IMR-90 (cell line): ENCODE measurements at regions not wholly inside any gene's neighbourhood (a gene's known extent, or its start where the extent isn't known, plus 50 kb on each side); places are given as distances from the start of the nearest gene placed in this dataset.

Experiments used
- ATAC-seq: fragments of 200-7000 bp; cut with Tn5 transposase; 2 replicates; pipeline ENCODE4 v1.9.1; 2020; ENCODE audit warnings: low read depth, mild to moderate bottlenecking, moderate library complexity
- BruUV-seq: library from RNA; stranded (reverse); fragments of 400-500 nt; replicated peaks from 2 replicates; lab custom pipeline; 2021; lab: Mats Ljungman, UMichigan
- CTCF ChIA-PET: fragments of 300-600 bp; formaldehyde crosslinking; extraction: SDS; loops from one replicate; lab custom pipeline; 2021; ENCODE audit warnings: antibody characterized with exemption; lab: Yijun Ruan, JAX
- POLR2A ChIA-PET: fragments of 300-600 bp; sonication (Branson Sonifier 250); formaldehyde crosslinking; loops from one replicate; lab custom pipeline; 2022; ENCODE audit warnings: antibody characterized with exemption; ENCODE audit not compliant: unreplicated experiment; lab: Charles Lee
- DNase-seq: peaks from one replicate; pipeline ENCODE4 v3.0.0; 2013
- H2AFZ ChIP-seq: replicated peaks from 2 replicates; pipeline ENCODE3; 2013; ENCODE audit warnings: low read length, mild to moderate bottlenecking; ENCODE audit not compliant: poor library complexity
- H2AK5ac ChIP-seq: 2 replicates; pipeline ENCODE4 v1.6.1; 2013; ENCODE audit warnings: low read depth, low read length, inconsistent platforms
- H2AK9ac ChIP-seq: replicated peaks from 2 replicates; pipeline ENCODE3; 2013; ENCODE audit warnings: mild to moderate bottlenecking, low read depth, low read length, moderate library complexity; ENCODE audit not compliant: poor library complexity
- H2BK120ac ChIP-seq: 2 replicates; pipeline ENCODE4 v1.6.1; 2013; ENCODE audit warnings: low read depth, low read length, inconsistent platforms
- H2BK15ac ChIP-seq: 3 replicates; pipeline ENCODE4 v1.6.1; 2013; ENCODE audit warnings: low read depth, low read length, inconsistent platforms
- H2BK20ac ChIP-seq: 2 replicates; pipeline ENCODE4 v1.6.1; 2013; ENCODE audit warnings: low read depth, mild to moderate bottlenecking, inconsistent platforms, low read length, moderate library complexity
- H2BK5ac ChIP-seq: 2 replicates; pipeline ENCODE4 v1.6.1; 2013; ENCODE audit warnings: mild to moderate bottlenecking, low read depth, low read length, inconsistent platforms; ENCODE audit not compliant: poor library complexity, severe bottlenecking
- H3K14ac ChIP-seq: replicated peaks from 2 replicates; pipeline ENCODE4 v1.6.1; 2013; ENCODE audit warnings: low read depth, low read length, inconsistent platforms
- H3K18ac ChIP-seq: 2 replicates; pipeline ENCODE4 v1.6.1; 2013; ENCODE audit warnings: low read depth, low read length, control low read depth
- H3K23ac ChIP-seq: 2 replicates; pipeline ENCODE4 v1.6.1; 2013; ENCODE audit warnings: low read depth, low read length, inconsistent platforms
- H3K27ac ChIP-seq: 2 replicates; pipeline ENCODE4 v1.5.1; 2013; ENCODE audit warnings: mild to moderate bottlenecking, control low read depth, low read length; ENCODE audit not compliant: insufficient read depth
- H3K27me3 ChIP-seq: 2 replicates; pipeline ENCODE4 v1.6.1; 2013; ENCODE audit warnings: low read length; ENCODE audit not compliant: control insufficient read depth, insufficient read depth
- H3K36me3 ChIP-seq: 2 replicates; pipeline ENCODE4 v1.6.1; 2013; ENCODE audit warnings: low read length, mixed read lengths; ENCODE audit not compliant: control insufficient read depth, insufficient read depth
- H3K4ac ChIP-seq: 2 replicates; pipeline ENCODE4 v1.6.1; 2013; ENCODE audit warnings: low read depth, low read length, inconsistent platforms
- H3K4me1 ChIP-seq: 2 replicates; pipeline ENCODE4 v1.6.1; 2013; ENCODE audit warnings: low read length, mixed read lengths; ENCODE audit not compliant: control insufficient read depth, insufficient read depth
- H3K4me2 ChIP-seq: 2 replicates; pipeline ENCODE4 v1.6.1; 2013; ENCODE audit warnings: low read depth, mild to moderate bottlenecking, control low read depth, low read length, moderate library complexity
- H3K4me3 ChIP-seq: 2 replicates; pipeline ENCODE4 v1.5.1; 2013; ENCODE audit warnings: low read depth, mild to moderate bottlenecking, control low read depth, low read length, moderate library complexity; ENCODE audit not compliant: insufficient read depth
- H3K56ac ChIP-seq: 2 replicates; pipeline ENCODE4 v1.6.1; 2013; ENCODE audit warnings: low read length, inconsistent platforms; ENCODE audit not compliant: insufficient read depth; ENCODE audit errors: extremely low read depth
- H3K79me1 ChIP-seq, 2 experiments: 2 replicates each; pipeline ENCODE4 v1.6.1; 2013; ENCODE audit warnings: low read length in 2 of 2, inconsistent platforms in 1 of 2, low read depth in 1 of 2
- H3K9ac ChIP-seq: 2 replicates; pipeline ENCODE4 v1.6.1; 2013; ENCODE audit warnings: low read depth, low read length, control low read depth
- H3K9me1 ChIP-seq: 2 replicates; pipeline ENCODE4 v1.6.1; 2013; ENCODE audit warnings: low read length, inconsistent platforms; ENCODE audit not compliant: insufficient read depth
- H3K9me3 ChIP-seq: 2 replicates; pipeline ENCODE4 v1.6.1; 2013; ENCODE audit warnings: low read length; ENCODE audit not compliant: control insufficient read depth, insufficient read depth
- H4K20me1 ChIP-seq: 2 replicates; pipeline ENCODE4 v1.6.1; 2013; ENCODE audit warnings: low read length, inconsistent platforms; ENCODE audit not compliant: insufficient read depth
- H4K5ac ChIP-seq: 2 replicates; pipeline ENCODE4 v1.6.1; 2013; ENCODE audit warnings: mild to moderate bottlenecking, low read depth, low read length, control low read depth
- H4K8ac ChIP-seq, 2 experiments: 2 replicates each; pipeline ENCODE4 v1.6.1; 2013; ENCODE audit warnings: low read depth in 2 of 2, low read length in 2 of 2, control low read depth in 1 of 2, inconsistent platforms in 1 of 2
- H4K91ac ChIP-seq: 2 replicates; pipeline ENCODE4 v1.6.1; 2013; ENCODE audit warnings: low read depth, low read length, inconsistent platforms; ENCODE audit not compliant: insufficient read depth
- BHLHE40 ChIP-seq: fragments of 150-350 bp; IDR thresholded peaks from 2 replicates; pipeline ENCODE4 v1.6.1; 2016; ENCODE audit warnings: mild to moderate bottlenecking, low read depth, low read length
- CEBPB ChIP-seq: IDR thresholded peaks from 2 replicates; pipeline ENCODE4 v1.6.1; 2012; ENCODE audit warnings: low read depth, low read length, improper control_type of control experiment
- CTCF ChIP-seq: conservative IDR thresholded peaks from 2 replicates; pipeline ENCODE4 v1.5.1; 2012; ENCODE audit warnings: mild to moderate bottlenecking, low read depth, low read length, improper control_type of control experiment
- ELK1 ChIP-seq: fragments of 150-350 bp; IDR thresholded peaks from 2 replicates; pipeline ENCODE4 v1.6.1; 2016; ENCODE audit warnings: low read depth, mild to moderate bottlenecking, low read length, moderate library complexity, borderline replicate concordance
- FOS ChIP-seq: fragments of 150-350 bp; IDR thresholded peaks from 2 replicates; pipeline ENCODE4 v1.6.1; 2016; ENCODE audit warnings: low read depth, low read length
- MXI1 ChIP-seq: IDR thresholded peaks from 2 replicates; pipeline ENCODE4 v1.6.1; 2012; ENCODE audit warnings: low read depth, mild to moderate bottlenecking, low read length, moderate library complexity, borderline replicate concordance
- NFE2L2 ChIP-seq: fragments of 150-350 bp; IDR thresholded peaks from 2 replicates; pipeline ENCODE4 v1.6.1; 2016; ENCODE audit warnings: low read depth, mild to moderate bottlenecking, low read length
- POLR2A ChIP-seq: IDR thresholded peaks from 2 replicates; pipeline ENCODE4 v1.6.1; 2012; ENCODE audit warnings: mild to moderate bottlenecking, low read depth, low read length
- WGBS, 2 experiments: methylation state at CpG; one replicate each; pipeline versions ENCODE4 v1.1.5 to v1.1.7; 2013; ENCODE audit warnings: missing lambda C conversion rate in 2 of 2; ENCODE audit not compliant: insufficient read length in 1 of 2; ENCODE audit errors: extremely low coverage in 2 of 2; 5-methylcytosine and 5-hydroxymethylcytosine counted together
- dilution Hi-C: fragments of 300-500 bp; cut with HindIII; formaldehyde crosslinking; loops from one replicate; pipeline ENCODE4 v1.14.3; 2018; ENCODE audit warnings: low sequenced_read_pairs; ENCODE audit not compliant: unreplicated experiment
- in situ Hi-C: fragments of 300-500 bp; cut with MboI; formaldehyde crosslinking; loops from 3 replicates; pipeline ENCODE4 v1.14.3; 2019; ENCODE audit warnings: low sequenced_read_pairs, inconsistent platforms, mixed read lengths
- intact Hi-C: fragments of 100-400 bp; cut with micrococcal nuclease; formaldehyde crosslinking; loops from 2 replicates; pipeline ENCODE4 v1.10.0; 2022

- H3K9ac ChIP-seq: no peak overlapping the region
- no peaks in the 10 kb centered on the region for H3K79me1 ChIP-seq
- no peaks in the 10 kb centered on the region for H3K4me1 ChIP-seq
- H3K27me3 ChIP-seq: no peaks in the 10 kb centered on the region
- no peak overlapping the region for H3K14ac ChIP-seq
- DNase-seq (no peak), ATAC-seq (no peak)
- CTCF ChIA-PET: no interaction called here
- 0 out of 2 replicates have a peak, but pooled peaks cover 2% of the 10 kb centered on the region for H3K9me3 ChIP-seq
- H2BK20ac ChIP-seq: no peak overlapping the region
- no peak overlapping the region for H4K91ac ChIP-seq
- H3K4ac ChIP-seq: no peak overlapping the region
- no peaks in the 10 kb centered on the region for H3K9me1 ChIP-seq
- dilution Hi-C loops (no loop called here), in situ Hi-C loops (no loop called here), intact Hi-C loops (no loop called here)
- no peak overlapping the region for H3K27ac ChIP-seq
- no peak overlapping the region for H2BK5ac ChIP-seq
- no peaks in the 10 kb centered on the region for H3K36me3 ChIP-seq
- H2AK5ac ChIP-seq: no peak overlapping the region
- POLR2A ChIA-PET: no interaction called here
- no peak overlapping the region for H2AK9ac ChIP-seq
- 34% methylated on average over 5 of the region's 5 CpGs; no CpG with 5 or more reads in 1 of the 2 experiments for WGBS, 2 experiments
- H3K4me3 ChIP-seq: no peak overlapping the region
- no peak overlapping the region for H2BK120ac ChIP-seq
- H3K18ac ChIP-seq: no peak overlapping the region
- H3K23ac ChIP-seq: no peak overlapping the region
- H2AFZ ChIP-seq: no peak overlapping the region
- TF ChIP-seq CEBPB (no peak), POLR2A (no peak), MXI1 (no peak), BHLHE40 (no peak), NFE2L2 (no peak), FOS (no peak), ELK1 (no peak), CTCF (no peak)
- no peak overlapping the region for H3K56ac ChIP-seq
- no peak overlapping the region for H4K5ac ChIP-seq
- H4K8ac ChIP-seq: no peak overlapping the region
- no peak overlapping the region for H2BK15ac ChIP-seq
- no TSS peak for BruUV-seq
- no peak overlapping the region for H3K4me2 ChIP-seq
- H4K20me1 ChIP-seq: no peaks in the 10 kb centered on the region
Observed at GRCh38 chr2:239894276-239894675, 130.9 kb downstream of the NDUFA10 start.
